ENCODE measurements at regions not wholly inside any gene's neighbourhood (a gene's known extent, or its start where the extent isn't known, plus 50 kb on each side); places are given as distances from the start of the nearest gene placed in this dataset.
A peak's percentile ranks its signal among the peaks of the same experiment; 100 is the strongest.

DNA sequence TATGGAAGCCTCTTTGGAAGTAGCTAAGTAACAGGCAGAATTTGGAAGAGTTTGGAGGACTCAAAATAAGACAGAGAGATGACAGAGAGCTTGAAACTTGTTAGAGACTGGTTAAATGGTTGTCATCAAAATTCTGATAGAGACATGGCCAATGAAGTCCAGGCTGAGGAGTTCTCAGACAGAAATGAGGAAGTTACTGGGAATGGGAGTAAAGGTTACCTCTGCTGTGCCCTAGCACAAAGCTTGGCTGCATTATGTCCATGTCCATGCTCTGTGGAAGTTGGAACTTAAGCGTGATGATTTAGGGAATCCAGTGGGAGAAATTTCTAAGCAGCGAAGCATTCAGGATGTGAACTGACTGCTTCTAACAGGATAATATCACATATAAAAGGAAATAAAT is 146.2 kb upstream of the NDST4 start:
- Histone ChIP-seq H3K4me3 (no peak overlapping the region), H3K4me2 (no peak overlapping the region), H3K9me3 (ENCODE audit: low read depth) (no peaks in the 10 kb centered on the region), H3K27me3 (no peaks in the 10 kb centered on the region), H3K36me3 (replicated peaks; ENCODE audit: insufficient read depth, low read depth) (no peaks in the 10 kb centered on the region), H3K9me2 (replicated peaks; ENCODE audit: insufficient read depth) (no peaks in the 10 kb centered on the region), H3K27ac (no peak overlapping the region), H2AFZ (no peak overlapping the region), H3K79me2 (no peaks in the 10 kb centered on the region), H3K4me1 (ENCODE audit: insufficient read depth) (no peaks in the 10 kb centered on the region), H4K20me1 (ENCODE audit: insufficient read depth, poor library complexity, severe bottlenecking) (no peaks in the 10 kb centered on the region)
- no peak for DNase-seq (ENCODE audit: low spot score)
- no peak for TF ChIP-seq EZH2phosphoT487 (IDR thresholded peaks at IDR 0.05; ENCODE audit: low read depth, severe bottlenecking, unreplicated experiment)
- no peak for TF ChIP-seq EZH2 (IDR thresholded peaks at IDR 0.05; ENCODE audit: borderline replicate concordance)
- TF ChIP-seq CTCF (IDR thresholded peaks at IDR 0.05; ENCODE audit: poor library complexity) = no peak
- WGBS (ENCODE audit: low lambda C conversion rate, missing lambda C conversion rate) = 84% methylated on average over 2 of the region's 2 CpGs

GRCh38 chr4:115249808-115250207 is 136.4 kb upstream of the NDST4 start:
- H2AFZ ChIP-seq = no peak overlapping the region
- no peaks in the 10 kb centered on the region for H3K9me3 ChIP-seq (ENCODE audit: low read depth)
- H3K4me2 ChIP-seq = no peak overlapping the region
- H3K36me3 ChIP-seq (replicated peaks; ENCODE audit: insufficient read depth, low read depth) = no peaks in the 10 kb centered on the region
- H3K4me1 ChIP-seq (ENCODE audit: insufficient read depth) = no peaks in the 10 kb centered on the region
- H3K27ac ChIP-seq = no peak overlapping the region
- DNase-seq (ENCODE audit: low spot score) = no peak
- no peaks in the 10 kb centered on the region for H3K79me2 ChIP-seq
- H3K4me3 ChIP-seq = no peak overlapping the region
- WGBS (ENCODE audit: low lambda C conversion rate, missing lambda C conversion rate) = 70% methylated on average over 3 of the region's 3 CpGs
- H4K20me1 ChIP-seq (ENCODE audit: insufficient read depth, poor library complexity, severe bottlenecking) = no peaks in the 10 kb centered on the region
- no peak for TF ChIP-seq EZH2phosphoT487 (IDR thresholded peaks at IDR 0.05; ENCODE audit: low read depth, severe bottlenecking, unreplicated experiment)
- TF ChIP-seq CTCF (IDR thresholded peaks at IDR 0.05; ENCODE audit: poor library complexity) = no peak
- TF ChIP-seq EZH2 (IDR thresholded peaks at IDR 0.05; ENCODE audit: borderline replicate concordance) = no peak
- no peaks in the 10 kb centered on the region for H3K27me3 ChIP-seq
- H3K9me2 ChIP-seq (replicated peaks; ENCODE audit: insufficient read depth) = no peaks in the 10 kb centered on the region

- Histone ChIP-seq H3K27ac (no peak overlapping the region), H4K20me1 (ENCODE audit: insufficient read depth, poor library complexity, severe bottlenecking) (no peaks in the 10 kb centered on the region), H3K27me3 (no peaks in the 10 kb centered on the region), H3K4me3 (no peak overlapping the region), H3K36me3 (replicated peaks; ENCODE audit: insufficient read depth, low read depth) (no peaks in the 10 kb centered on the region), H3K9me3 (ENCODE audit: low read depth) (no peaks in the 10 kb centered on the region), H3K9me2 (replicated peaks; ENCODE audit: insufficient read depth) (no peaks in the 10 kb centered on the region), H3K4me1 (ENCODE audit: insufficient read depth) (no peaks in the 10 kb centered on the region), H2AFZ (no peak overlapping the region), H3K79me2 (no peaks in the 10 kb centered on the region), H3K4me2 (no peak overlapping the region)
- WGBS (ENCODE audit: low lambda C conversion rate, missing lambda C conversion rate) = 36% methylated on average over 3 of the region's 3 CpGs
- peak; percentile 24 for DNase-seq (ENCODE audit: low spot score)
- TF ChIP-seq EZH2phosphoT487 (IDR thresholded peaks at IDR 0.05; ENCODE audit: low read depth, severe bottlenecking, unreplicated experiment) = no peak
- peak; percentile 39 for TF ChIP-seq CTCF (IDR thresholded peaks at IDR 0.05; ENCODE audit: poor library complexity)
These were observed 121.1 kb upstream of the NDST4 start for GRCh38 chr4:115234405-115235093.

All from hepatocyte (in vitro differentiated cells).